ENCODE measurements at regions not wholly inside any gene's neighbourhood (a gene's known extent, or its start where the extent isn't known, plus 50 kb on each side); places are given as distances from the start of the nearest gene placed in this dataset.
"Not testable (repeated sequence)": the region's sequence is repeated elsewhere in the genome, so short reads cannot be mapped to it uniquely, and the experiment has no call there.

- Mint-ChIP-seq H3K36me3 (ENCODE audit: low read depth) (no peaks in the 10 kb centered on the region), H3K27me3 (no peaks in the 10 kb centered on the region), H3K9me3 (peaks cover 9% of the 10 kb centered on the region), H3K4me1 (peaks cover 44% of the 10 kb centered on the region), H3K27ac (no peak overlapping the region), H3K4me3 (no peak overlapping the region)
- DNase-seq (no peak), ATAC-seq (no peak)
Measured at GRCh38 chr12:92417373-92417772, 271.7 kb upstream of the BTG1 start.

GRCh38 chr12:92416385-92416812, 270.8 kb upstream of the BTG1 start:
- no peaks in the 10 kb centered on the region for H3K27me3 Mint-ChIP-seq
- DNase-seq: no peak
- peaks cover 9% of the 10 kb centered on the region for H3K9me3 Mint-ChIP-seq
- ATAC-seq: no peak
- H3K4me3 Mint-ChIP-seq: no peak overlapping the region
- H3K27ac Mint-ChIP-seq: no peak overlapping the region
- no peaks in the 10 kb centered on the region for H3K36me3 Mint-ChIP-seq (ENCODE audit: low read depth)
- H3K4me1 Mint-ChIP-seq: peaks cover 40% of the 10 kb centered on the region

GRCh38 chr12:92414170-92415070, 268.8 kb upstream of the BTG1 start:
- Mint-ChIP-seq H3K27ac (no peak overlapping the region), H3K4me1 (peaks cover 33% of the 10 kb centered on the region), H3K27me3 (no peaks in the 10 kb centered on the region), H3K4me3 (no peak overlapping the region), H3K9me3 (peaks cover 3% of the 10 kb centered on the region), H3K36me3 (ENCODE audit: low read depth) (no peaks in the 10 kb centered on the region)
- no peak for ATAC-seq
- no peak for DNase-seq

- no peak for ATAC-seq
- no peak for DNase-seq
- Mint-ChIP-seq H3K27ac (no peak overlapping the region), H3K4me3 (no peak overlapping the region), H3K9me3 (peaks cover 3% of the 10 kb centered on the region), H3K36me3 (ENCODE audit: low read depth) (no peaks in the 10 kb centered on the region), H3K4me1 (peaks cover 41% of the 10 kb centered on the region), H3K27me3 (no peaks in the 10 kb centered on the region)
Measured at GRCh38 chr12:92413286-92413685, 267.6 kb upstream of the BTG1 start.

- Mint-ChIP-seq H3K4me3 (no peak overlapping the region), H3K27me3 (no peaks in the 10 kb centered on the region), H3K27ac (no peak overlapping the region), H3K9me3 (peaks cover 3% of the 10 kb centered on the region), H3K36me3 (ENCODE audit: low read depth) (peaks cover 2% of the 10 kb centered on the region), H3K4me1 (peaks cover 45% of the 10 kb centered on the region)
- no peak for ATAC-seq
- DNase-seq: no peak
Measured at GRCh38 chr12:92412856-92413255, 267.2 kb upstream of the BTG1 start.

- peaks cover 43% of the 10 kb centered on the region for H3K4me1 Mint-ChIP-seq
- ATAC-seq (no peak), DNase-seq (no peak)
- H3K36me3 Mint-ChIP-seq (ENCODE audit: low read depth): peaks cover 2% of the 10 kb centered on the region
- no peak overlapping the region for H3K27ac Mint-ChIP-seq
- no peak overlapping the region for H3K4me3 Mint-ChIP-seq
- no peaks in the 10 kb centered on the region for H3K9me3 Mint-ChIP-seq
- H3K27me3 Mint-ChIP-seq: no peaks in the 10 kb centered on the region
Measured at GRCh38 chr12:92411687-92412086, 266.0 kb upstream of the BTG1 start.

- H3K4me1 Mint-ChIP-seq: peaks cover 58% of the 10 kb centered on the region
- peaks cover 7% of the 10 kb centered on the region for H3K36me3 Mint-ChIP-seq (ENCODE audit: low read depth)
- no peak overlapping the region for H3K4me3 Mint-ChIP-seq
- ATAC-seq: peak; percentile 37
- H3K9me3 Mint-ChIP-seq: no peaks in the 10 kb centered on the region
- DNase-seq: peak; percentile 65
- H3K27me3 Mint-ChIP-seq: no peaks in the 10 kb centered on the region
- H3K27ac Mint-ChIP-seq: peak overlapping the region; percentile 60
Measured at GRCh38 chr12:92408072-92408900, 262.6 kb upstream of the BTG1 start.

- ATAC-seq; H3K27me3 Mint-ChIP-seq; H3K9me3 Mint-ChIP-seq; DNase-seq; H3K36me3 Mint-ChIP-seq (ENCODE audit: low read depth): not testable (repeated sequence)
- Mint-ChIP-seq H3K4me3 (peak overlapping the region; percentile 86), H3K27ac (peak overlapping the region; percentile 92), H3K4me1 (peaks cover 76% of the 10 kb centered on the region)
Measured at GRCh38 chr12:92406404-92407070, 260.9 kb upstream of the BTG1 start.

GRCh38 chr12:92405801-92406251, 260.2 kb upstream of the BTG1 start:
- Mint-ChIP-seq H3K4me1 (peaks cover 83% of the 10 kb centered on the region), H3K27ac (peak overlapping the region; percentile 92), H3K4me3 (peak overlapping the region; percentile 86)
- not testable (repeated sequence) for H3K9me3 Mint-ChIP-seq; H3K27me3 Mint-ChIP-seq; H3K36me3 Mint-ChIP-seq (ENCODE audit: low read depth); ATAC-seq
- peak; percentile 59 for DNase-seq

- ATAC-seq: peak; percentile 15
Measured at GRCh38 chr12:92404921-92405320, 259.3 kb upstream of the BTG1 start.

GRCh38 chr12:92404259-92404894, 258.7 kb upstream of the BTG1 start:
- DNase-seq (no peak), ATAC-seq (peak; percentile 20)
- Mint-ChIP-seq H3K27me3 (no peaks in the 10 kb centered on the region), H3K4me3 (peak overlapping the region; percentile 86), H3K9me3 (no peaks in the 10 kb centered on the region), H3K4me1 (peaks cover 88% of the 10 kb centered on the region), H3K36me3 (ENCODE audit: low read depth) (peaks cover 13% of the 10 kb centered on the region), H3K27ac (peak overlapping the region; percentile 92)

More at GRCh38 chr12:92404921-92405320, 259.3 kb upstream of the BTG1 start:
- Mint-ChIP-seq H3K9me3 (no peaks in the 10 kb centered on the region), H3K27ac (peak overlapping the region; percentile 92), H3K4me1 (peaks cover 87% of the 10 kb centered on the region), H3K36me3 (ENCODE audit: low read depth) (peaks cover 10% of the 10 kb centered on the region), H3K27me3 (no peaks in the 10 kb centered on the region), H3K4me3 (peak overlapping the region; percentile 86)
- no peak for DNase-seq

- Mint-ChIP-seq H3K27ac (peak overlapping the region; percentile 92), H3K27me3 (no peaks in the 10 kb centered on the region), H3K4me3 (peak overlapping the region; percentile 40), H3K4me1 (peaks cover 88% of the 10 kb centered on the region), H3K9me3 (no peaks in the 10 kb centered on the region), H3K36me3 (ENCODE audit: low read depth) (peaks cover 13% of the 10 kb centered on the region)
- DNase-seq (peak; percentile 52), ATAC-seq (peak; percentile 71)
Measured at GRCh38 chr12:92403210-92404175, 257.8 kb upstream of the BTG1 start.

GRCh38 chr12:92402415-92402814, 256.8 kb upstream of the BTG1 start:
- DNase-seq (no peak), ATAC-seq (no peak)
- Mint-ChIP-seq H3K4me1 (peaks cover 88% of the 10 kb centered on the region), H3K36me3 (ENCODE audit: low read depth) (peaks cover 13% of the 10 kb centered on the region), H3K27me3 (no peaks in the 10 kb centered on the region), H3K27ac (peak overlapping the region; percentile 92), H3K4me3 (no peak overlapping the region), H3K9me3 (no peaks in the 10 kb centered on the region)
